Stimulated activated CD8-positive, alpha-beta memory T cell treated with anti-CD3 and anti-CD28 coated beads, Interleukin-2, amount 100 ng/mL, for 48 hours (primary cell): ENCODE measurements at regions not wholly inside any gene's neighbourhood (a gene's known extent, or its start where the extent isn't known, plus 50 kb on each side); places are given as distances from the start of the nearest gene placed in this dataset.
A peak's percentile ranks its signal among the peaks of the same experiment; 100 is the strongest.

ENCODE experiments used
- DNase-seq, 2 donors: peaks; one replicate each; pipeline ENCODE4 v3.0.0-alpha.2; 2020; ENCODE audit warnings: low read depth in 2 of 2

GRCh38 chr1:99163671-99164070 is 100.6 kb upstream of the PLPPR4 start:
- no peak for DNase-seq

- no peak for DNase-seq
These were observed 93.8 kb upstream of the PLPPR4 start for GRCh38 chr1:99170516-99170915.

GRCh38 chr1:99171184-99171813 is 93.0 kb upstream of the PLPPR4 start:
- DNase-seq = no peak

- no peak for DNase-seq
These were observed 91.0 kb upstream of the PLPPR4 start for GRCh38 chr1:99173282-99173681.

- no peak for DNase-seq
These were observed 90.4 kb upstream of the PLPPR4 start for GRCh38 chr1:99173900-99174299.

GRCh38 chr1:99176753-99177152 is 87.5 kb upstream of the PLPPR4 start:
- no peak for DNase-seq

- no peak for DNase-seq
These were observed 86.8 kb upstream of the PLPPR4 start for GRCh38 chr1:99177465-99177864.

- DNase-seq = peak; percentile 29 to 38
These were observed 83.9 kb upstream of the PLPPR4 start for GRCh38 chr1:99180343-99180808.

GRCh38 chr1:99180915-99181314 is 83.4 kb upstream of the PLPPR4 start:
- no peak for DNase-seq

- DNase-seq = no peak
These were observed 82.4 kb upstream of the PLPPR4 start for GRCh38 chr1:99181892-99182291.

- no peak for DNase-seq
These were observed 79.1 kb upstream of the PLPPR4 start for GRCh38 chr1:99185196-99185595.

- no peak for DNase-seq
These were observed 70.9 kb upstream of the PLPPR4 start for GRCh38 chr1:99193431-99193830.

GRCh38 chr1:99198393-99198792 is 65.9 kb upstream of the PLPPR4 start:
- DNase-seq = no peak

GRCh38 chr1:99207216-99207615 is 57.1 kb upstream of the PLPPR4 start:
- no peak for DNase-seq
